ENCODE measurements at regions not wholly inside any gene's neighbourhood (a gene's known extent, or its start where the extent isn't known, plus 50 kb on each side); places are given as distances from the start of the nearest gene placed in this dataset.

DNA sequence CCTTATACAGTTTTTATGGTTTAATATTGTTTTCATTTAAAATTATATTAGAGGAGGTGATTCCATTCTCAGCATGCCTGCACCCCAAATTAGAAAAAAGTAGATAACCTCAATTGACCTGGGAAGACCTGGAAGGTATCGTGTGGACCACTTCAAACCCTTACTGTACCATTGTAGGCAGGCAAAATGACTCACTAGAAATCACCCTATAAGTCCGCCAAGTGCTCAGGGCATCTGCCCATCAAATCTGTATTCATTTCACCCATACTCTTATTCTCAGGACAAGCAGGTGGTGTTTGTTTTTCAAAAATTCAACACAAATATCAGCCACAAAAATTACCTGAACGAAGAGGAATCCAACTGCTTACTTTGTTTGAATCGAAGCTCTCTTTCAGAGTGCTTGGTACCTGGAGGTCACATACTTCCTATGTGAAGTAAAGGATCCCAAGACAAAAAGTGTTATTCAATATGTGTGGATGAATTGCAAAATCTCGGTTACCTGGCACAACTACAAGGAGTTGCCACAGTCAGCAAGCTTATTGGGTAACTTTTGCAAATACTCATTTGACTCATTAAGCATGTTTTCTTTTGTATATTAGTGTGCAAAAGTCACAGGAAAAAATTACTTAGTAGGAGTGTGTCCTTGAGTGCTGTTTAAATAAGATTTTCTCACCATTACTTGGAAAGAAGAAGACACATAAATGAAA, 216.2 kb downstream of the ENC1 start:
- DNase-seq = no peak

GRCh38 chr5:74423383-74423782, 217.1 kb downstream of the ENC1 start:
- no peak for DNase-seq

DNA sequence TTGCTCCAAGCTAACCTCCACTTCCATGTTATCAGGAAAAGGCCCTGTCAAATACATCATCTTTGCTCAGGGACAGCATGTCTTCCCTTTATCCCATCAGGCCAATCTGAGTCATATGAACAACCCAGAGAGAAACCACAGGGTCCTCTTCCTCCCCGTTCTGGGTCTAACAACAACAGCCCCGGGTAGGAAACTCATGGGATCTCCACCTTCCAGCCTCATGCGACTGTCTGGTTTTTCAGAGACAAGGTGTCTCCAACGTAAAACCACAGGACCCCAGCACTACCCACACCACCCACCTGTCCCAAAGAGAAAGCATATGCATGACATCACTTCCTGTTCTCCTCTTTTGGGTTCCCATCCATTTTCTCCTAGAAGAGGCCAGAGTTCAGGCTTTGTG, 217.9 kb downstream of the ENC1 start:
- no peak for DNase-seq

DNA sequence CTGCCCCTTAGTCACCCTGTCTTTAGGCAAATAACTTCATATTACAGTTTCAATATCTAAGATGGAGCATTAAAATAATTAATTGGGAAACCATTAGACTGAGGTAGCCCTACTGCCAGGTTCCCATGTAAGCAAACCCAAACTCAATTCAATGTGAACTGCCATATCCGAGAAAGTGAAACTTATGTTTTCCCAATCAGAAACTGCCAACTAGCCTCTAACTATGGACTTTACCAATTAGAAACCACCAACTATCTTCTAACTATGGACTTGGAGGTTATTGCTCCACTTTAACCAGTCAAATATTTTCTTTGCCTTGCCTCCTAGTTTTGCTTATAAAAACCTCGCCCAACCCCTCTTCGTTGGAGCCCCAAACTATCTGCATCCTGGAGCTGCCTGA, 218.5 kb downstream of the ENC1 start:
- no peak for DNase-seq

DNA sequence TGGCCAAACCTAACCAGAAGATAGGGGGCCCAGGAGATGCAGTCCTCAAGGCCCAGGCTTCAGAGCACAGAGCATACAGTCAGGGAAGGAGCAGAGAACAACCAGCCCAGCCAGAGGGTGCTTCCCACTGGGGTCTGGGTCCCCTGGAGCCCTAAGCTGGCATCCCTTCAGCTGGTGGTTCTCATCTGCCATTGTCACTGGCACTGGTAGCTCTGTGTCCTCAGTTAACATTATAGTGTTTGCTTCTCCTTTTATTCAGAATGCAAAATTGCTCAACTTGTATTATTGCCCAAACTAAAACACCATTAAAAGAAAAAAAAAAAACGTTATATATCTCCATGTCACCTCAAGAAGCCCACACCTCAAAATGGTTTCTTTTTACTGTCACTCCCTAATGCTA, 219.2 kb downstream of the ENC1 start:
- DNase-seq = no peak

GRCh38 chr5:74420947-74421346, 219.6 kb downstream of the ENC1 start:
- DNase-seq = no peak

- no peak for DNase-seq
Observed at GRCh38 chr5:74420220-74420619, 220.3 kb downstream of the ENC1 start.

- DNase-seq = no peak
Observed at GRCh38 chr5:74419468-74419867, 221.1 kb downstream of the ENC1 start.

- DNase-seq = no peak
Observed at GRCh38 chr5:74418709-74419108, 221.8 kb downstream of the ENC1 start.

GRCh38 chr5:74418261-74418660, 222.3 kb downstream of the ENC1 start:
- DNase-seq = no peak

- no peak for DNase-seq
Observed at GRCh38 chr5:74415695-74416102, 224.8 kb downstream of the ENC1 start.

GRCh38 chr5:74414228-74414627, 226.3 kb downstream of the ENC1 start:
- no peak for DNase-seq

GRCh38 chr5:74413403-74414048, 227.0 kb downstream of the ENC1 start:
- no peak for DNase-seq

- no peak for DNase-seq
Observed at GRCh38 chr5:74412066-74412465, 228.5 kb downstream of the ENC1 start.

- DNase-seq = no peak
Observed at GRCh38 chr5:74409712-74410111, 230.8 kb downstream of the ENC1 start.

DNA sequence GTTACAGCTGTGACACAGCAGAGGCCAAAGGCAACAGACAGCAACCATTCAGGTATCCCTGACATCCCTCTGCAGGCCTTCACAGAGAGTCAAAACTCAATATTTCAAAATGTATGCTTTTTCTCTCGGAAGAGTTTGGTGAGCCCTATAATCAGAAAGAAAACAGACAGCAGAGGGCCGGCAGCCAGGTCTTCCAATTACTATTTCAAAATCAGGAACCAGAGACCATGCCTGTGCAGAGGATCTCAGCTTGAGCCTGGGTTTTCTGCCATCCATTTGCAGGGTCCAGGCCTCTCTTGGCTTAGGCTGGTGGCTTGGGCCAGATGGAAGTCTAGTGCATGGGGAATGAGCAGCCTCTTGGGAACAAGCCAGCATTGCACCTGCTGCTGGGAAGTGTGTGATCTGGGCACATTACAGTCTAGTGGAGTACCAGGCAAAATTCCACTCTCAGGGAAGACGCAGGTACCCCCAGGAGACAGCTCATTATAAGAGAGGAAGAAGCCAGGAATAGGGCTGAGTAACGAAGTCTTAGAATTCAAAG, 231.3 kb downstream of the ENC1 start:
- DNase-seq = no peak

DNA sequence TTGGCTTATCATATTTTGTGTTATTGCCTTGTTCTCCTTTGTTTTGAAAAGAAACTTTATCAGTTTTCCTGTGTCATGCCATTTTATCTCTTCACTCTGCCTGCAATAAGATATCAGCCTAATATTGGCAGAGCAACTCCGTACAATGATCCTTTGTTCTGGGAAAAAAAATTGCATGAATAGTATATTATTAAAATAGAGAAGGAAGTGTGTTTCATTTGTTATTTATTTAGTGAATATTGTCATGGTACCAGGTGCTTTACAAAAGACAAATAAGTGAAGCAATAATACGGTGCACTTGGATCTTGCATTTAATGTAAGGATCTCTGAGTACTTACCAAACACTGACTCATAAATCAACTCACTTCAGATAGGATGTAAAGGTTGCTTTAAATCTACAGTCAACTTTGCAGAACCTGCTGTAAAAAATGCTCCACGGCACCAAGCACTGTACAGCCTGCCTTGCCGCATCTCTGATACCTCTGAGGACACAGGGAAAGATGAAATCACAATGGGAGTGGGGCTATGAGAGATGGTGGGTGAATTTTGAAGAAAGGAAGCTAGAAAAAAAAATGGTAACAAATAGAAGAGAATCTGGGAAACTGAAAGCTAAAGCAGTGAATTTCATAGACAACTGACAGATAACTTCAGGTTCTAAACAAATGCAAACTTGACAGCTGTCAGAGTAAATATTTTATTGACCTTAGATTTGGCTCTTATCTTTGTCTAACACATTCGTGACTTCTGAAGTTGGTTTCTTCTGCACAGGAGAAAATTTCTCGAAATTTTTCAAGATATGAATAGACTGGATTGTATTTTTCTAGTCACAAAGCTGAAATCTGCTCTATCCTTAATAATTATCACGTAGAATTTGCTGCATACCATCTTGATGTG, 232.1 kb downstream of the ENC1 start:
- DNase-seq = no peak

- no peak for DNase-seq
Observed at GRCh38 chr5:74407701-74408100, 232.8 kb downstream of the ENC1 start.

GRCh38 chr5:74406844-74407243, 233.7 kb downstream of the ENC1 start:
- DNase-seq = no peak

- no peak for DNase-seq
Observed at GRCh38 chr5:74405593-74405992, 234.9 kb downstream of the ENC1 start.

- DNase-seq = no peak
Observed at GRCh38 chr5:74404574-74405508, 235.7 kb downstream of the ENC1 start.

- DNase-seq = no peak
Observed at GRCh38 chr5:74403771-74404170, 236.8 kb downstream of the ENC1 start.

Measured in left kidney (tissue), 1 donor.